Panc1 (cell line): ENCODE measurements at regions not wholly inside any gene's neighbourhood (a gene's known extent, or its start where the extent isn't known, plus 50 kb on each side); places are given as distances from the start of the nearest gene placed in this dataset.

ENCODE experiments used
- ATAC-seq: fragments of 200-7000 bp; cut with Tn5 transposase; 2 replicates; pipeline ENCODE4 v1.9.1; 2020; ENCODE audit warnings: mild to moderate bottlenecking, moderate library complexity
- BruUV-seq: library from RNA; stranded (reverse); fragments of 400-500 nt; replicated peaks from 2 replicates; lab custom pipeline; 2021; lab: Mats Ljungman, UMichigan
- CTCF ChIA-PET: fragments of 300-600 bp; sonication (Branson Sonifier 250); formaldehyde crosslinking; loops from one replicate; lab custom pipeline; 2022; ENCODE audit warnings: antibody characterized with exemption; lab: Charles Lee
- POLR2A ChIA-PET: fragments of 300-600 bp; sonication (Branson Sonifier 250); formaldehyde crosslinking; loops from one replicate; lab custom pipeline; 2022; ENCODE audit warnings: antibody characterized with exemption; lab: Charles Lee
- DNase-seq: peaks from one replicate; pipeline ENCODE4 v3.0.0-alpha.2; 2010; ENCODE audit warnings: low read depth, low spot score
- H3K27ac ChIP-seq: 2 replicates; pipeline ENCODE4 v1.5.1; 2011; ENCODE audit warnings: mild to moderate bottlenecking, low read length, inconsistent platforms
- H3K27me3 ChIP-seq: fragments of 200-500 bp; sonication (Bioruptor generic); 2 replicates; pipeline ENCODE4 v1.6.0; 2014; ENCODE audit warnings: low read length, inconsistent platforms; ENCODE audit not compliant: control insufficient read depth, insufficient read depth
- H3K36me3 ChIP-seq: fragments of 200-500 bp; sonication (Bioruptor generic); 2 replicates; pipeline ENCODE4 v1.5.1; 2014; ENCODE audit warnings: inconsistent platforms, mild to moderate bottlenecking, low read length, moderate library complexity; ENCODE audit not compliant: control insufficient read depth, insufficient read depth
- H3K4me1 ChIP-seq: 2 replicates; pipeline ENCODE4 v1.5.1; 2011; ENCODE audit warnings: inconsistent platforms, mild to moderate bottlenecking, low read length, moderate library complexity; ENCODE audit not compliant: control insufficient read depth, insufficient read depth
- H3K4me3 ChIP-seq, 2 experiments: 2 replicates each; pipeline ENCODE4 v1.5.1; 2011 to 2012; ENCODE audit warnings: low read depth in 2 of 2, low read length in 2 of 2, mild to moderate bottlenecking in 2 of 2, inconsistent platforms in 1 of 2, moderate library complexity in 1 of 2
- H3K9me3 ChIP-seq: fragments of 200-500 bp; sonication (Bioruptor generic); 2 replicates; pipeline ENCODE4 v1.5.1; 2014; ENCODE audit warnings: low read depth, mild to moderate bottlenecking, inconsistent platforms, low read length, moderate library complexity; ENCODE audit not compliant: control insufficient read depth, insufficient read depth
- CTCF ChIP-seq: fragments of 450-650 bp; IDR thresholded peaks from 2 replicates; pipeline ENCODE4 v1.5.1; 2017; ENCODE audit warnings: mild to moderate bottlenecking
- POLR2AphosphoS5 ChIP-seq: IDR thresholded peaks from 2 replicates; pipeline ENCODE4 v1.6.1; 2012; ENCODE audit warnings: mild to moderate bottlenecking, low read depth, low read length, moderate library complexity
- REST ChIP-seq, 2 experiments: IDR thresholded peaks; 2 replicates each; pipeline ENCODE4 v1.6.1; 2011 to 2012; ENCODE audit warnings: low read depth in 2 of 2, control low read depth in 1 of 2, low read length in 1 of 2, mild to moderate bottlenecking in 1 of 2, moderate library complexity in 1 of 2; ENCODE audit not compliant: insufficient read depth in 1 of 2
- SIN3A ChIP-seq: IDR thresholded peaks from 2 replicates; pipeline ENCODE4 v1.6.1; 2012; ENCODE audit warnings: low read depth, mild to moderate bottlenecking, low read length, moderate library complexity, borderline replicate concordance; ENCODE audit not compliant: insufficient read depth
- TCF7L2 ChIP-seq: IDR thresholded peaks from 2 replicates; pipeline ENCODE4 v1.6.1; 2011; ENCODE audit warnings: mild to moderate bottlenecking, low read depth, low read length, inconsistent platforms
- in situ Hi-C: cut with HindIII; loops from 2 replicates; pipeline ENCODE4 v1.10.0; 2016; ENCODE audit warnings: low sequenced_read_pairs, low pct_unique_long_range_greater_than_20kb
- intact Hi-C: fragments of 100-400 bp; cut with micrococcal nuclease; formaldehyde crosslinking; loops from one replicate; pipeline ENCODE4 v1.10.0; 2022; ENCODE audit not compliant: unreplicated experiment

DNA sequence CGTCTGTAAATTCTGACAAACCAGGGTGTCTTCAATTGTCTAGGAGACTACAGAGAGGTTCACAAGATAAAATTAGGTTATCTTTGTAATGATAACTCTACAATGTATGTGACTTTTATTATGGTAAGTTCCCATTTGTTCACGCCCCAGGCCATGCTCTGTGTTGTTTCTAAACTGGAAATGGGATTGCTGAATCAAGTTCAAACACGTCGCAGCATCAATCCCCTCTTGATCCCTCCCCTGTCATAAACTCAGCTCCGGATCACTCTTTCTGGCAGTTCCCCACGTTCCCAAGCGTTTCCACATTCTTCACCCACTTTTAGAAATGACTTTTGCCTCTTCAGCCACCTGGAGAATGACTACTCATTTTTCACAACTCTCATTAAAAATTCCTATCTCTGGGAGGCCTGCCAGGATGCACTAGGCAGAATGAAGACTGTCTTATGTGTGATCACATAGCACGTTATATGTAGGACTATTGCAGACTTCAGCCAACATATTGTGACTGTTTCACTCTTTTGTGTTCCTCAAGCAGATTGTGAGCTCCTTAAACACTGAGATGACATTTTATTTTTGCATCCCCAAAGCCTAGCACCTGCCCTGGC lies 1124.2 kb upstream of the WWC1 start:
- BruUV-seq, result no TSS peak
- ATAC-seq, result no peak
- POLR2A ChIA-PET, result no interaction called here

DNA sequence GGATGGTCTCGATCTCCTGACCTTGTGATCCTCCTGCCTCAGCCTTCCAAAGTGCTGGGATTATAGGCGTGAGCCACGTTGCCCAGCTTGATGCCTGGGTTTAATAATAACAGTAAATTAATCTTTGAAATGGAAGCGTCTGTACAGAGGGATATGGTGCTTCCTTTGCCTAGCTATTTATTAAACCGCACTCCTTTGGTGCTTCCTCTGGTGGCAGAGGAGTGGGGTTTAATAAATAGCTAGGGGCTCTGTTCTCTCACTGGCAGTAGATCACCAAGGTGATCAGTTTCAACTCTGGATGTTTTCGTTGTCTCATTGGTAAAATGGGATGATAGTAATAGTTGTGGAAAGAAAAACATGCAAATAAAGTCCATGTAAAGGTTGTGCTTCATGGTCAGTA lies 1122.5 kb upstream of the WWC1 start:
- no peaks in the 10 kb centered on the region for H3K36me3 ChIP-seq
- CTCF ChIA-PET, result no interaction called here
- POLR2A ChIA-PET, result no interaction called here
- H3K4me3 ChIP-seq, result no peak overlapping the region
- TF ChIP-seq REST (IDR thresholded peaks at IDR 0.05; ENCODE audit: insufficient read depth in 1 of 2, low read depth in 2 of 2, low read length in 1 of 2) (no peak), POLR2AphosphoS5 (no peak), SIN3A (no peak), TCF7L2 (no peak), CTCF (no peak)
- no peaks in the 10 kb centered on the region for H3K9me3 ChIP-seq
- intact Hi-C loops (no loop called here), in situ Hi-C loops (no loop called here)
- BruUV-seq, result no TSS peak
- no peaks in the 10 kb centered on the region for H3K27me3 ChIP-seq
- no peak for ATAC-seq
- no peaks in the 10 kb centered on the region for H3K4me1 ChIP-seq
- H3K27ac ChIP-seq, result no peak overlapping the region
- DNase-seq, result no peak

More for the DNA sequence above, 1124.2 kb upstream of the WWC1 start:
- no peak overlapping the region for H3K27ac ChIP-seq
- intact Hi-C loops, result no loop called here
- H3K36me3 ChIP-seq, result no peaks in the 10 kb centered on the region
- no peaks in the 10 kb centered on the region for H3K4me1 ChIP-seq
- CTCF ChIA-PET, result no interaction called here
- in situ Hi-C loops, result no loop called here
- no peak for DNase-seq
- no peaks in the 10 kb centered on the region for H3K9me3 ChIP-seq
- H3K27me3 ChIP-seq, result no peaks in the 10 kb centered on the region
- H3K4me3 ChIP-seq, result no peak overlapping the region
- no peak for TF ChIP-seq POLR2AphosphoS5
- TF ChIP-seq TCF7L2, result no peak
- no peak for TF ChIP-seq CTCF
- no peak for TF ChIP-seq REST (IDR thresholded peaks at IDR 0.05; ENCODE audit: insufficient read depth in 1 of 2, low read depth in 2 of 2, low read length in 1 of 2)
